H9 (cell line): ENCODE measurements at regions not wholly inside any gene's neighbourhood (a gene's known extent, or its start where the extent isn't known, plus 50 kb on each side); places are given as distances from the start of the nearest gene placed in this dataset.

Experiments
- DNase-seq: peaks from one replicate; pipeline ENCODE4 v3.0.0-alpha.2; 2017
- H2AFZ ChIP-seq: one replicate; pipeline ENCODE4 v1.6.1; 2013; ENCODE audit warnings: mild to moderate bottlenecking, low read length, control low read depth, moderate library complexity
- H2AK5ac ChIP-seq: 2 replicates; pipeline ENCODE4 v1.6.1; 2013; ENCODE audit warnings: low read length, control low read depth, mixed read lengths; ENCODE audit not compliant: insufficient read length
- H2BK120ac ChIP-seq: one replicate; pipeline ENCODE4 v1.6.1; 2013; ENCODE audit warnings: low read depth, mild to moderate bottlenecking, low read length, control low read depth, inconsistent platforms; ENCODE audit not compliant: poor library complexity, severe bottlenecking
- H2BK12ac ChIP-seq: 2 replicates; pipeline ENCODE4 v1.6.1; 2013; ENCODE audit warnings: low read length, control low read depth, mixed read lengths, low read depth; ENCODE audit not compliant: insufficient read length
- H2BK15ac ChIP-seq: 2 replicates; pipeline ENCODE4 v1.6.1; 2013; ENCODE audit warnings: low read depth, low read length, control low read depth
- H2BK20ac ChIP-seq: one replicate; pipeline ENCODE4 v1.6.1; 2013; ENCODE audit warnings: low read depth, mild to moderate bottlenecking, low read length, control low read depth, inconsistent platforms; ENCODE audit not compliant: poor library complexity, severe bottlenecking
- H2BK5ac ChIP-seq: 2 replicates; pipeline ENCODE4 v1.6.1; 2013; ENCODE audit warnings: low read length, control low read depth, mixed read lengths; ENCODE audit not compliant: insufficient read length
- H3K14ac ChIP-seq: 2 replicates; pipeline ENCODE4 v1.6.1; 2013; ENCODE audit warnings: low read length, control low read depth; ENCODE audit not compliant: insufficient read depth
- H3K18ac ChIP-seq: 2 replicates; pipeline ENCODE4 v1.6.1; 2013; ENCODE audit warnings: low read depth, mild to moderate bottlenecking, mixed read lengths, low read length, control low read depth; ENCODE audit not compliant: insufficient read length
- H3K23ac ChIP-seq: 2 replicates; pipeline ENCODE4 v1.6.1; 2013; ENCODE audit warnings: low read length, control low read depth, mixed read lengths, low read depth; ENCODE audit not compliant: insufficient read length
- H3K23me2 ChIP-seq: 2 replicates; pipeline ENCODE4 v1.6.1; 2013; ENCODE audit warnings: low read depth, mild to moderate bottlenecking, mixed read lengths, low read length, control low read depth; ENCODE audit not compliant: insufficient read length, poor library complexity, severe bottlenecking
- H3K27ac ChIP-seq: 2 replicates; pipeline ENCODE4 v1.5.1; 2013; ENCODE audit warnings: low read length, control low read depth, mixed read lengths, low read depth; ENCODE audit not compliant: insufficient read length
- H3K27me3 ChIP-seq: 2 replicates; pipeline ENCODE4 v1.6.1; 2013; ENCODE audit warnings: low read length, control low read depth, inconsistent platforms; ENCODE audit not compliant: insufficient read depth
- H3K4ac ChIP-seq: 2 replicates; pipeline ENCODE4 v1.6.1; 2013; ENCODE audit warnings: low read depth, mild to moderate bottlenecking, control low read depth, inconsistent platforms, low read length, moderate library complexity
- H3K4me1 ChIP-seq: 2 replicates; pipeline ENCODE4 v1.6.1; 2013; ENCODE audit warnings: low read length, control low read depth, inconsistent platforms; ENCODE audit not compliant: insufficient read depth
- H3K4me2 ChIP-seq: 2 replicates; pipeline ENCODE4 v1.6.1; 2013; ENCODE audit warnings: low read length, control low read depth, mixed read lengths; ENCODE audit not compliant: insufficient read length, insufficient read depth
- H3K56ac ChIP-seq: 2 replicates; pipeline ENCODE4 v1.6.1; 2013; ENCODE audit warnings: low read depth, mild to moderate bottlenecking, mixed read lengths, low read length, control low read depth; ENCODE audit not compliant: insufficient read length
- H3K79me1 ChIP-seq: 2 replicates; pipeline ENCODE4 v1.6.1; 2013; ENCODE audit warnings: low read depth, mild to moderate bottlenecking, moderate library complexity, low read length, control low read depth, inconsistent platforms; ENCODE audit not compliant: insufficient read depth, poor library complexity, severe bottlenecking
- H3K79me2 ChIP-seq: 2 replicates; pipeline ENCODE4 v1.6.1; 2013; ENCODE audit warnings: low read length, control low read depth, inconsistent platforms; ENCODE audit not compliant: insufficient read depth
- H3K9ac ChIP-seq: 2 replicates; pipeline ENCODE4 v1.6.1; 2013; ENCODE audit warnings: low read length, control low read depth, mixed read lengths; ENCODE audit not compliant: insufficient read length; ENCODE audit errors: extremely low read depth
- H3K9me3 ChIP-seq: one replicate; pipeline ENCODE4 v1.6.1; 2013; ENCODE audit warnings: low read depth, low read length, inconsistent platforms; ENCODE audit not compliant: control insufficient read depth
- H3T11ph ChIP-seq: one replicate; pipeline ENCODE4 v1.6.1; 2013; ENCODE audit warnings: mild to moderate bottlenecking, low read length, control low read depth, inconsistent platforms
- H4K20me1 ChIP-seq: one replicate; pipeline ENCODE4 v1.6.1; 2013; ENCODE audit not compliant: control insufficient read depth, insufficient read length, insufficient read depth
- H4K5ac ChIP-seq: 2 replicates; pipeline ENCODE4 v1.6.1; 2013; ENCODE audit warnings: low read depth, mild to moderate bottlenecking, mixed read lengths, low read length, control low read depth; ENCODE audit not compliant: insufficient read length
- H4K8ac ChIP-seq: replicated peaks from 2 replicates; pipeline ENCODE4 v1.6.1; 2013; ENCODE audit warnings: low read length, control low read depth, mixed read lengths, low read depth; ENCODE audit not compliant: insufficient read length
- H4K91ac ChIP-seq: 2 replicates; pipeline ENCODE4 v1.6.1; 2013; ENCODE audit warnings: low read depth, mild to moderate bottlenecking, moderate library complexity, mixed read lengths, low read length, control low read depth; ENCODE audit not compliant: insufficient read length
- H3K27ac Mint-ChIP-seq, 3 experiments: 2 replicates in 2 of 3; 3 replicates in 1 of 3; pipeline ENCODE4 v1.8.0; 2020 to 2021; ENCODE audit warnings: mixed read lengths in 3 of 3, mild to moderate bottlenecking in 1 of 3, moderate library complexity in 1 of 3
- H3K27me3 Mint-ChIP-seq: 2 replicates; pipeline ENCODE4 v1.8.0; 2021; ENCODE audit warnings: low read depth, mild to moderate bottlenecking, moderate library complexity, mixed read lengths
- H3K36me3 Mint-ChIP-seq, 3 experiments: 2 replicates in 2 of 3; 3 replicates in 1 of 3; pipeline ENCODE4 v1.8.0; 2020 to 2021; ENCODE audit warnings: low read depth in 3 of 3, mixed read lengths in 3 of 3; ENCODE audit not compliant: insufficient read depth in 1 of 3
- H3K4me1 Mint-ChIP-seq, 2 experiments: 2 replicates each; pipeline ENCODE4 v1.8.0; 2020; ENCODE audit warnings: mixed read lengths in 2 of 2
- H3K4me3 Mint-ChIP-seq, 2 experiments: 2 replicates in 1 of 2; 3 replicates in 1 of 2; pipeline ENCODE4 v1.8.0; 2020 to 2021; ENCODE audit warnings: mild to moderate bottlenecking in 2 of 2, mixed read lengths in 2 of 2, moderate library complexity in 1 of 2
- H3K9me3 Mint-ChIP-seq, 2 experiments: 2 replicates in 1 of 2; 3 replicates in 1 of 2; pipeline ENCODE4 v1.8.0; 2020; ENCODE audit warnings: mild to moderate bottlenecking in 2 of 2, mixed read lengths in 2 of 2, moderate library complexity in 1 of 2
- TF ChIP-seq, protein P1 (sequence below): fragments of 200-600 bp; sonication (generic); conservative IDR thresholded peaks from 3 replicates; pipeline ENCODE4 v1.8.0; 2021; ENCODE audit warnings: antibody characterized with exemption, mild to moderate bottlenecking

DNA sequence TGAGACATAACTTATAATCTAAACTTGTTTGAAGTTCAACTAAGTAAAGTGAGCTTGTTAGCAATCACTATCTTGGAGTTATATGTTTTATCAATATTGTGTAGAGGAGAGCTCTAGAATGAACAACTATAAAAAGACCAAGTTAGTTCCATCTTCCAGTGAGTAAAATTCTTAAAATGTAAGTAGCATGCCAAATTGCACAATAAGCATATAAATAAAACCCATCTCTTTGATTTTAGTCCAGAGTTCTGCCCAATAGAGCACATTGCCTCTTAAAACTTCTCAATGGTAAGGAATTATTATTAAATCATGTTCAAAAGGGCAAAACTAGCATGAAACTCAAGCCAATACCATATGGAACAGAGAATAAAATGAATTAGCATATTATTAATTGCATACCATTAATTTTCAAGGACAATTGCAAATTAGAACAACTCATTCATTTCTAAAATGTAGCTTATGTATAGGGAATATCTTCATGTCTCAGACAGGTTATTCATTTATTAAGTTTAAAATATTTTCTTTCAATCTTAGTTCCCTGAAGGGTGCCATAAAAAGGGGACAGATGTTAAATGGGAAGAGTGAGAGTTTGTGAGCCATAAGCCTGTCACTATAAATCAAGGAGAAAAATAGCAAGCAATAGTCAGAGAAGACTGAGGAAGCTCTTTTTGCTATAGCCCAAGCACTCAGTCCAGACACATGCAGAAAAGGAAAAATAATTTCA is 507.6 kb downstream of the CENPC start:
- Histone ChIP-seq H3K4me2 (no peak overlapping the region), H3K9me3 (no peaks in the 10 kb centered on the region), H3K9ac (no peak overlapping the region), H2BK120ac (no peak overlapping the region), H3K4ac (no peak overlapping the region), H3K27ac (no peak overlapping the region), H2BK5ac (no peak overlapping the region), H4K20me1 (no peaks in the 10 kb centered on the region), H2AK5ac (no peak overlapping the region), H3K79me2 (no peaks in the 10 kb centered on the region), H3K4me1 (no peaks in the 10 kb centered on the region), H2AFZ (no peak overlapping the region), H3K56ac (no peak overlapping the region), H4K91ac (no peak overlapping the region), H3K18ac (no peak overlapping the region), H4K5ac (no peak overlapping the region), H3T11ph (no peak overlapping the region), H3K27me3 (no peaks in the 10 kb centered on the region), H3K14ac (no peak overlapping the region), H3K23ac (no peak overlapping the region), H3K23me2 (no peaks in the 10 kb centered on the region), H2BK12ac (no peak overlapping the region), H3K79me1 (no peaks in the 10 kb centered on the region), H2BK15ac (no peak overlapping the region), H2BK20ac (no peak overlapping the region), H4K8ac (no peak overlapping the region)
- Mint-ChIP-seq H3K27me3 (no peaks in the 10 kb centered on the region), H3K4me3 (no peak overlapping the region), H3K4me1 (no peaks in the 10 kb centered on the region), H3K9me3 (no peaks in the 10 kb centered on the region; a peak in 2 of 5 replicates), H3K27ac (no peak overlapping the region), H3K36me3 (no peaks in the 10 kb centered on the region)
- no peak for DNase-seq
- TF ChIP-seq, protein P1, sequence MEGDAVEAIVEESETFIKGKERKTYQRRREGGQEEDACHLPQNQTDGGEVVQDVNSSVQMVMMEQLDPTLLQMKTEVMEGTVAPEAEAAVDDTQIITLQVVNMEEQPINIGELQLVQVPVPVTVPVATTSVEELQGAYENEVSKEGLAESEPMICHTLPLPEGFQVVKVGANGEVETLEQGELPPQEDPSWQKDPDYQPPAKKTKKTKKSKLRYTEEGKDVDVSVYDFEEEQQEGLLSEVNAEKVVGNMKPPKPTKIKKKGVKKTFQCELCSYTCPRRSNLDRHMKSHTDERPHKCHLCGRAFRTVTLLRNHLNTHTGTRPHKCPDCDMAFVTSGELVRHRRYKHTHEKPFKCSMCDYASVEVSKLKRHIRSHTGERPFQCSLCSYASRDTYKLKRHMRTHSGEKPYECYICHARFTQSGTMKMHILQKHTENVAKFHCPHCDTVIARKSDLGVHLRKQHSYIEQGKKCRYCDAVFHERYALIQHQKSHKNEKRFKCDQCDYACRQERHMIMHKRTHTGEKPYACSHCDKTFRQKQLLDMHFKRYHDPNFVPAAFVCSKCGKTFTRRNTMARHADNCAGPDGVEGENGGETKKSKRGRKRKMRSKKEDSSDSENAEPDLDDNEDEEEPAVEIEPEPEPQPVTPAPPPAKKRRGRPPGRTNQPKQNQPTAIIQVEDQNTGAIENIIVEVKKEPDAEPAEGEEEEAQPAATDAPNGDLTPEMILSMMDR, result no peak
